Stomach (tissue), 8 donors: ENCODE measurements at regions not wholly inside any gene's neighbourhood (a gene's known extent, or its start where the extent isn't known, plus 50 kb on each side); places are given as distances from the start of the nearest gene placed in this dataset.

Experiments used
- DNase-seq, 2 donors: peaks; one replicate each; pipeline versions ENCODE4 v3.0.0 to v3.0.0-alpha.2; 2013 to 2019
- H3K27ac ChIP-seq, 5 donors: fragments of 200-600 bp in 4 of 5; sonication (generic) in 4 of 5; one replicate each; pipeline ENCODE4 v1.5.1; 2013 to 2019; ENCODE audit warnings: mild to moderate bottlenecking in 1 of 5, moderate library complexity in 1 of 5
- H3K27me3 ChIP-seq, 3 donors: fragments of 200-600 bp; sonication (generic); one replicate each; pipeline ENCODE4 v1.5.1; 2017 to 2019; ENCODE audit warnings: mixed run types in 1 of 3
- H3K36me3 ChIP-seq, 4 donors: fragments of 200-600 bp; sonication (generic); 1 replicate in 3 of 4; 2 replicates in 1 of 4; pipeline ENCODE4 v1.5.1; 2016 to 2019
- H3K4me1 ChIP-seq, 4 donors: fragments of 200-600 bp; sonication (generic); one replicate each; pipeline ENCODE4 v1.5.1; 2016 to 2019
- H3K4me3 ChIP-seq, 4 donors: fragments of 200-600 bp; sonication (generic) in 3 of 4; one replicate each; pipeline ENCODE4 v1.5.1; 2016 to 2019; ENCODE audit warnings: mild to moderate bottlenecking in 1 of 4
- H3K9me3 ChIP-seq, 4 donors: fragments of 200-600 bp; sonication (generic); one replicate each; pipeline ENCODE4 v1.5.1; 2016 to 2019
- EP300 ChIP-seq: sonication (generic); formaldehyde crosslinking; IDR thresholded peaks from one replicate; pipeline ENCODE4 v1.6.1; 2017; ENCODE audit warnings: antibody characterized with exemption
- POLR2A ChIP-seq, 4 donors: fragments of 450-650 bp; IDR thresholded peaks; one replicate each; pipeline ENCODE4 v1.6.1; 2016; ENCODE audit warnings: antibody characterized with exemption in 4 of 4, control low read depth in 2 of 4, mild to moderate bottlenecking in 1 of 4, moderate library complexity in 1 of 4
- POLR2AphosphoS5 ChIP-seq, 3 donors: sonication (generic); formaldehyde crosslinking; IDR thresholded peaks; one replicate each; pipeline ENCODE4 v1.6.1; 2016; ENCODE audit warnings: antibody characterized with exemption in 3 of 3
- WGBS, 5 donors: extraction: QIAGEN DNeasy Blood & Tissue Kit in 3 of 5; methylation state at CpG; one replicate each; pipeline versions ENCODE4 v1.1.5 to v1.1.7; 2013 to 2018; 5-methylcytosine and 5-hydroxymethylcytosine counted together
- intact Hi-C: fragments of 100-400 bp; cut with DNase I; formaldehyde crosslinking; loops from one replicate; pipeline ENCODE4 v1.15.1; 2023; ENCODE audit warnings: low total_unique reads
- TF ChIP-seq, protein P1 (sequence below), 7 experiments: fragments of 450-650 bp in 4 of 7; fragments of 200-600 bp in 3 of 7; sonication (generic) in 3 of 7; IDR thresholded peaks; one replicate each; pipeline ENCODE4 v1.5.1; 2016 to 2019; ENCODE audit warnings: antibody characterized with exemption in 7 of 7, control low read depth in 2 of 7, mild to moderate bottlenecking in 1 of 7
- donor health status: healthy with polysubstance abuse.
- donor health status: Bipolar disorder and iron deficiency.
- donor health status: healthy.

DNA sequence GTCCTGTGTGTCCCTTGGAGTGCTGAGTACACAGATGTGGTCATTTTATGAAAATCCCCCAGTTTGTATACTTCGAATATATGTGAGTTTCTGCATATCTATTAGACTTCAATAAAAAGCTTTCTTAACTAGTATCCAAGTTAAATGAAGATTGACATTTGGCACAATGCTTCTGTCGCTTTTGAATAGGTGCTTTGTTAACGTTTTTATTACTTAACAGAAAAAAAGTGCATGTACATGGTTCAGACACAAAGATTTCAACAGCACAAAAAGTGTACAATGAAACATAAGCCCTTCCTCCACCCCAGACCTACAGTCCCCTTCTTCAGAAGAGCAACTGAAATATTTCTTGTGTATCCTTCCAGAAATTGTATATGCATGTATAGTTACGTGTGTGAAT lies 427.4 kb upstream of the PROK2 start:
- Histone ChIP-seq H3K27ac (no peak overlapping the region), H3K27me3 (no peaks in the 10 kb centered on the region), H3K4me1 (no peaks in the 10 kb centered on the region), H3K9me3 (no peaks in the 10 kb centered on the region), H3K4me3 (no peak overlapping the region), H3K36me3 (no peaks in the 10 kb centered on the region)
- WGBS, 5 donors, result 67 to 78% (median 69%) methylated on average over 4 of the region's 4 CpGs
- TF ChIP-seq EP300 (no peak), POLR2AphosphoS5 (IDR thresholded peaks at IDR 0.05) (no peak)
- TF ChIP-seq, protein P1, sequence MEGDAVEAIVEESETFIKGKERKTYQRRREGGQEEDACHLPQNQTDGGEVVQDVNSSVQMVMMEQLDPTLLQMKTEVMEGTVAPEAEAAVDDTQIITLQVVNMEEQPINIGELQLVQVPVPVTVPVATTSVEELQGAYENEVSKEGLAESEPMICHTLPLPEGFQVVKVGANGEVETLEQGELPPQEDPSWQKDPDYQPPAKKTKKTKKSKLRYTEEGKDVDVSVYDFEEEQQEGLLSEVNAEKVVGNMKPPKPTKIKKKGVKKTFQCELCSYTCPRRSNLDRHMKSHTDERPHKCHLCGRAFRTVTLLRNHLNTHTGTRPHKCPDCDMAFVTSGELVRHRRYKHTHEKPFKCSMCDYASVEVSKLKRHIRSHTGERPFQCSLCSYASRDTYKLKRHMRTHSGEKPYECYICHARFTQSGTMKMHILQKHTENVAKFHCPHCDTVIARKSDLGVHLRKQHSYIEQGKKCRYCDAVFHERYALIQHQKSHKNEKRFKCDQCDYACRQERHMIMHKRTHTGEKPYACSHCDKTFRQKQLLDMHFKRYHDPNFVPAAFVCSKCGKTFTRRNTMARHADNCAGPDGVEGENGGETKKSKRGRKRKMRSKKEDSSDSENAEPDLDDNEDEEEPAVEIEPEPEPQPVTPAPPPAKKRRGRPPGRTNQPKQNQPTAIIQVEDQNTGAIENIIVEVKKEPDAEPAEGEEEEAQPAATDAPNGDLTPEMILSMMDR (IDR thresholded peaks at IDR 0.05), result no peak
- intact Hi-C loops, result no loop called here
- DNase-seq, result no peak

DNA sequence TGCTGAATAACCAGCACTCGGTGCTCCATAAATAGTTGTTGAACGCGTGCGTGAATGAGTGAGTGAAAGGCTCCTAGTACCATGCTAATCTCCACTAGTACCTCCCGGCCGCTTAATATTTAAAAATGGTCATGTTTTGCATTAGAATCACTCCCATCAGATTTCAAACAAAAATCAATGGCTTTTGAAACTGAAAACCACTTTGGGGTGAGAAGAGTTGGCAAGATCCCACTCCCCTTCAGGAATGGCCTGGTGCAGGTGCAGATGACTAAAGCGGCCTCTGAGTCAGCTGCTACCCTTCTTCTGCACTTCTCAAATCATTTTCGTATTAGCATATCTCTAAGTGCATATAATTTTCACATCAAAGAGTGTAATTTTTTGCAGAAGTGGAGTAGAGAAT lies 425.3 kb upstream of the PROK2 start:
- WGBS, 5 donors, result 84 to 88% (median 88%) methylated on average over 8 of the region's 8 CpGs
- no peak for DNase-seq
- Histone ChIP-seq H3K27me3 (no peaks in the 10 kb centered on the region), H3K9me3 (no peaks in the 10 kb centered on the region), H3K4me1 (no peaks in the 10 kb centered on the region), H3K27ac (no peak overlapping the region), H3K4me3 (no peak overlapping the region), H3K36me3 (no peaks in the 10 kb centered on the region)
- TF ChIP-seq, protein P1 (IDR thresholded peaks at IDR 0.05), result no peak
- TF ChIP-seq POLR2AphosphoS5 (IDR thresholded peaks at IDR 0.05), result no peak
- TF ChIP-seq EP300, result no peak
- TF ChIP-seq POLR2A (IDR thresholded peaks at IDR 0.05), result no peak
- intact Hi-C loops, result no loop called here

DNA sequence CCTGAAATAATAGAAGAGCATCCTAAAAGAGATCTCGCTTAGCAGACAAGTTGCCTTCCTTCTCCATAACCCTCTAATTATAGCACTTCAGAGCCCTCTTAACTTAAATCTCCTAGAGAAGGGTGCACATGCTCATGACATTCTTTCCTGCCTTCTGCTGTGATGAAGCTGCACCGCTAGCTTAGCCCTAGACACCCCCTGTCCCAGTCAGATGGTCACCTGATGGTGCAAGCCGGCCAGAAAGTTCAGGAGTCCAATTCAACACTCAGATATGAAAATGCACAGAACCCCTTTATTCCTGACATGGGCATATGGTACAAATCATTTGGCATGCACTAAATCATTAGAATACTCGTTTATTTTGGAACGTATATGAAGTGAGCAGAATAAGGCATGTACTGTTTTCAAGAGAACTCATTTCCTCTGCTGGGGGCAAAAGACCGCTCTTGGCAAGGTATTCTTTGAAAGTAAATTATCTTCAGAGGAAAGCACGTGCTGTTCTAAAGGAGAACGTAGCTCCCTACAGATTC lies 420.4 kb upstream of the PROK2 start:
- H3K4me3 ChIP-seq, result no peak overlapping the region
- H3K4me1 ChIP-seq, result no peaks in the 10 kb centered on the region
- DNase-seq, result no peak
- TF ChIP-seq POLR2AphosphoS5 (IDR thresholded peaks at IDR 0.05) (no peak), EP300 (no peak), POLR2A (IDR thresholded peaks at IDR 0.05) (no peak)
- TF ChIP-seq, protein P1 (IDR thresholded peaks at IDR 0.05), result no peak
- WGBS, 5 donors, result 67 to 80% (median 77%) methylated on average over 8 of the region's 8 CpGs
- H3K36me3 ChIP-seq, result no peaks in the 10 kb centered on the region
- H3K27me3 ChIP-seq, result no peaks in the 10 kb centered on the region
- H3K27ac ChIP-seq, result no peak overlapping the region
- intact Hi-C loops, result no loop called here
- peaks cover 0 to 7% (median 3%) of the 10 kb centered on the region in 4 donors for H3K9me3 ChIP-seq

DNA sequence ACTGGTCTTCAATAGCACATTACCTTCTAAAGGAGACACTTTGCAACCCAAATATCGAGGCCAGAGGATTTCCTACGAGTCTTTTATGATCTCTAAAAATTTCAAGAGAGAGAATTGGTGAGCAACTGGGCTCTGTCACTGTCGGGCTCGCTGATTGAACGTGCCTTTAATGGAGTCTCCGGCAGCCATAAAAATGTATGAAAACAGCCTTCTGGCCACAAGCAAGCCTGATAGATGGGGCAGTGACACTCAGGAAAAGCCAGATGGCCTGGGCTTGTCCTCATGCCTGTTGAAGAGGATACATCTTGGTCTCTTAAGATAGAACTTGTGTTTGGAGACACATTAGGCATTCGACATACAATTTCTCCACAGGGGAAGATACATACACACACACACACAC lies 419.5 kb upstream of the PROK2 start:
- WGBS, 5 donors, result 84 to 92% (median 89%) methylated on average over 7 of the region's 7 CpGs
- H3K27me3 ChIP-seq, result no peaks in the 10 kb centered on the region
- H3K36me3 ChIP-seq, result no peaks in the 10 kb centered on the region
- no peaks in the 10 kb centered on the region for H3K4me1 ChIP-seq
- TF ChIP-seq EP300 (no peak), POLR2AphosphoS5 (IDR thresholded peaks at IDR 0.05) (no peak), POLR2A (IDR thresholded peaks at IDR 0.05) (no peak)
- TF ChIP-seq, protein P1 (IDR thresholded peaks at IDR 0.05), result no peak
- H3K9me3 ChIP-seq, result peaks cover 0 to 11% (median 4%) of the 10 kb centered on the region in 4 donors
- no peak overlapping the region for H3K27ac ChIP-seq
- H3K4me3 ChIP-seq, result no peak overlapping the region
- intact Hi-C loops, result no loop called here
- no peak for DNase-seq
